ENCODE measurements at regions not wholly inside any gene's neighbourhood (a gene's known extent, or its start where the extent isn't known, plus 50 kb on each side); places are given as distances from the start of the nearest gene placed in this dataset.

- TF ChIP-seq CTCF (optimal IDR thresholded peaks at IDR 0.05 in 1 of 3, IDR thresholded peaks at IDR 0.05 in 1 of 3, conservative IDR thresholded peaks at IDR 0.05 in 1 of 3; ENCODE audit: extremely low read depth in 1 of 3, insufficient read depth in 2 of 3, low read length in 3 of 3) = no peak
- no peak for TF ChIP-seq EZH2 (IDR thresholded peaks at IDR 0.05; ENCODE audit: low read length)
Observed at GRCh38 chr4:64068096-64068495, 341.2 kb downstream of the TECRL start.

All from keratinocyte (primary cell).